Spleen (tissue), 11 donors: ENCODE measurements at regions not wholly inside any gene's neighbourhood (a gene's known extent, or its start where the extent isn't known, plus 50 kb on each side); places are given as distances from the start of the nearest gene placed in this dataset.

ENCODE experiments used
- DNase-seq: peaks from one replicate; pipeline ENCODE4 v3.0.0-alpha.2; 2020
- H3K27ac ChIP-seq, 8 donors: fragments of 200-600 bp; sonication (generic) in 7 of 8; 1 replicate in 4 of 8; 2 replicates in 4 of 8; pipeline versions ENCODE4 v1.5.0 to v1.8.0; 2016 to 2021; ENCODE audit warnings: inconsistent platforms in 4 of 8, mild to moderate bottlenecking in 4 of 8, moderate library complexity in 1 of 8
- H3K27me3 ChIP-seq, 7 donors: fragments of 200-600 bp; sonication (generic) in 6 of 7; replicated peaks in 1 of 7; 1 replicate in 4 of 7; 2 replicates in 3 of 7; pipeline versions ENCODE4 v1.5.0 to v1.8.0; 2016 to 2021; ENCODE audit warnings: inconsistent platforms in 3 of 7, mild to moderate bottlenecking in 1 of 7
- H3K36me3 ChIP-seq, 6 donors: fragments of 200-600 bp; sonication (generic) in 5 of 6; 1 replicate in 4 of 6; 2 replicates in 2 of 6; pipeline versions ENCODE4 v1.5.0 to v1.8.0; 2016 to 2021; ENCODE audit warnings: inconsistent platforms in 2 of 6
- H3K4me1 ChIP-seq, 6 donors: fragments of 200-600 bp; sonication (generic) in 5 of 6; 1 replicate in 3 of 6; 2 replicates in 3 of 6; pipeline versions ENCODE4 v1.5.0 to v1.8.0; 2016 to 2021; ENCODE audit warnings: inconsistent platforms in 3 of 6
- H3K4me3 ChIP-seq, 8 donors: fragments of 200-600 bp; sonication (generic) in 7 of 8; 1 replicate in 4 of 8; 2 replicates in 4 of 8; pipeline versions ENCODE4 v1.5.0 to v1.8.0; 2016 to 2021; ENCODE audit warnings: inconsistent platforms in 4 of 8, mild to moderate bottlenecking in 4 of 8, moderate library complexity in 2 of 8
- H3K9me3 ChIP-seq, 8 donors: fragments of 200-600 bp; sonication (generic) in 7 of 8; 1 replicate in 4 of 8; 2 replicates in 4 of 8; pipeline versions ENCODE4 v1.5.0 to v1.8.0; 2016 to 2021; ENCODE audit warnings: inconsistent platforms in 4 of 8
- POLR2A ChIP-seq, 3 donors: fragments of 450-650 bp; IDR thresholded peaks; one replicate each; pipeline ENCODE4 v1.5.1; 2017; ENCODE audit warnings: antibody characterized with exemption in 3 of 3, mild to moderate bottlenecking in 1 of 3
- POLR2AphosphoS5 ChIP-seq, 3 donors: sonication (generic); formaldehyde crosslinking; IDR thresholded peaks; one replicate each; pipeline ENCODE4 v1.5.1; 2017; ENCODE audit warnings: antibody characterized with exemption in 3 of 3
- WGBS, 5 donors: extraction: QIAGEN DNeasy Blood & Tissue Kit in 3 of 5; methylation state at CpG; one replicate each; pipeline versions ENCODE4 v1.1.5 to v1.1.7; 2013 to 2018; 5-methylcytosine and 5-hydroxymethylcytosine counted together
- intact Hi-C: fragments of 100-400 bp; cut with DNase I; formaldehyde crosslinking; loops from one replicate; pipeline ENCODE4 v1.15.0; 2023; ENCODE audit warnings: low total_unique reads
- TF ChIP-seq, protein P1 (sequence below), 11 experiments: fragments of 200-600 bp in 7 of 11; fragments of 450-650 bp in 4 of 11; sonication (generic) in 4 of 11; IDR thresholded peaks in 8 of 11; conservative IDR thresholded peaks in 3 of 11; 1 replicate in 7 of 11; 2 replicates in 4 of 11; pipeline versions ENCODE4 v1.4.0 to v1.8.0; 2016 to 2021; ENCODE audit warnings: antibody characterized with exemption in 11 of 11, inconsistent platforms in 4 of 11, mild to moderate bottlenecking in 1 of 11
- donor health status: healthy with polysubstance abuse.
- donor health status: DM: no; HTN: no; CAD: no; lungs with moderate emphysema.
- donor health status: DM: no; HTN: no; CAD: no.
- donor health status: Bipolar disorder and iron deficiency.
- donor health status: healthy.
- donor health status: DM: no; HTN: no; CAD: no.
- donor health status: DM: yes; HTN: yes; CAD: no.

DNA sequence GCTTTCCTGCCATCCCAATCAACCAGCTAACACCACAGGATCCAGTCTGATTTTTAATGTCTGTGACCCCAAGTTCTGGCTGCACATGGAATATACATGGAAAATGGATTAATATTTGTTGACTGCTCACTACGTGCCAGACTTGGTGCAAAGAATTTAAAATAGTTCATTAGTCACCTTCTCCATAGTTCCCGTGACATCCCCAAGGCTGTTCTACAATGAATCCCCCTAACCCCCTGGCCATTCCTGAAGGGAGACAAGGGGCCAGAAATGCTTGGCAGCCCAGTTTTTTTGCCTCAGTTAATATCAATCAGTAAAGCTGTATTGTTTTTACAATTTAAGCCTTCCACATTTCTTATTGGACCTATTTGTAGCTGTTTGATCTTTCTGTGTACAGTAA lies 71.0 kb upstream of the ST3GAL5 start:
- no peaks in the 10 kb centered on the region for H3K27me3 ChIP-seq
- H3K27ac ChIP-seq = no peak overlapping the region
- no peaks in the 10 kb centered on the region for H3K4me1 ChIP-seq
- 89 to 96% (median 93%) methylated on average over 2 of the region's 2 CpGs for WGBS, 5 donors
- H3K9me3 ChIP-seq = peaks cover 0 to 13% (median 8%) of the 10 kb centered on the region in 8 donors
- H3K4me3 ChIP-seq = no peak overlapping the region
- TF ChIP-seq POLR2A (IDR thresholded peaks at IDR 0.05) (no peak), POLR2AphosphoS5 (IDR thresholded peaks at IDR 0.05) (no peak)
- TF ChIP-seq, protein P1, sequence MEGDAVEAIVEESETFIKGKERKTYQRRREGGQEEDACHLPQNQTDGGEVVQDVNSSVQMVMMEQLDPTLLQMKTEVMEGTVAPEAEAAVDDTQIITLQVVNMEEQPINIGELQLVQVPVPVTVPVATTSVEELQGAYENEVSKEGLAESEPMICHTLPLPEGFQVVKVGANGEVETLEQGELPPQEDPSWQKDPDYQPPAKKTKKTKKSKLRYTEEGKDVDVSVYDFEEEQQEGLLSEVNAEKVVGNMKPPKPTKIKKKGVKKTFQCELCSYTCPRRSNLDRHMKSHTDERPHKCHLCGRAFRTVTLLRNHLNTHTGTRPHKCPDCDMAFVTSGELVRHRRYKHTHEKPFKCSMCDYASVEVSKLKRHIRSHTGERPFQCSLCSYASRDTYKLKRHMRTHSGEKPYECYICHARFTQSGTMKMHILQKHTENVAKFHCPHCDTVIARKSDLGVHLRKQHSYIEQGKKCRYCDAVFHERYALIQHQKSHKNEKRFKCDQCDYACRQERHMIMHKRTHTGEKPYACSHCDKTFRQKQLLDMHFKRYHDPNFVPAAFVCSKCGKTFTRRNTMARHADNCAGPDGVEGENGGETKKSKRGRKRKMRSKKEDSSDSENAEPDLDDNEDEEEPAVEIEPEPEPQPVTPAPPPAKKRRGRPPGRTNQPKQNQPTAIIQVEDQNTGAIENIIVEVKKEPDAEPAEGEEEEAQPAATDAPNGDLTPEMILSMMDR (IDR thresholded peaks at IDR 0.05 in 8 of 11, conservative IDR thresholded peaks at IDR 0.05 in 3 of 11) = no peak
- intact Hi-C loops = no loop called here
- no peak for DNase-seq
- no peaks in the 10 kb centered on the region for H3K36me3 ChIP-seq

DNA sequence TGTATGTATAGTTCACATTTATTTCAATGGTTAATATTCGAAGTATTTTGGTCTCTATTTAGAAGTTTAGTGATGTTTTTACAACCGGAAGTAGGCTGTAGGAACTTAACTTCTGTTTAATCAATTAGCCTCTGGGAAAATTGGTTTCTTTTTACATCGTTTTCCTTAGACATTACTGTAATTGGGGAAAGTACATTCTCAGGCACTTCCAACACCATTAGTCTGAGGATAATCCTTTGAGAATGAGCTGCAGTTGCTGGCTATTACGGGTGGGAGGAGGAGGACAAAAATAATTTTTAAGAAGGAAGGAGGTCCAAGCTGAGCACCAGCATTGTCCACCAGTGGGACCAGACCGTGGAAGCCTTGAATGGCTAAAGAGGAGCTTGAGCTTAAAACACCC lies 70.4 kb upstream of the ST3GAL5 start:
- no peak for TF ChIP-seq POLR2A (IDR thresholded peaks at IDR 0.05)
- TF ChIP-seq, protein P1 (IDR thresholded peaks at IDR 0.05 in 8 of 11, conservative IDR thresholded peaks at IDR 0.05 in 3 of 11) = no peak
- no peak for TF ChIP-seq POLR2AphosphoS5 (IDR thresholded peaks at IDR 0.05)
- peaks cover 0 to 13% (median 8%) of the 10 kb centered on the region in 8 donors for H3K9me3 ChIP-seq
- no peaks in the 10 kb centered on the region for H3K4me1 ChIP-seq
- H3K27ac ChIP-seq = no peak overlapping the region
- intact Hi-C loops = no loop called here
- H3K4me3 ChIP-seq = no peak overlapping the region
- H3K27me3 ChIP-seq = no peaks in the 10 kb centered on the region
- 65 to 83% (median 78%) methylated on average over 5 of the region's 5 CpGs for WGBS, 5 donors
- DNase-seq = no peak
- no peaks in the 10 kb centered on the region for H3K36me3 ChIP-seq

DNA sequence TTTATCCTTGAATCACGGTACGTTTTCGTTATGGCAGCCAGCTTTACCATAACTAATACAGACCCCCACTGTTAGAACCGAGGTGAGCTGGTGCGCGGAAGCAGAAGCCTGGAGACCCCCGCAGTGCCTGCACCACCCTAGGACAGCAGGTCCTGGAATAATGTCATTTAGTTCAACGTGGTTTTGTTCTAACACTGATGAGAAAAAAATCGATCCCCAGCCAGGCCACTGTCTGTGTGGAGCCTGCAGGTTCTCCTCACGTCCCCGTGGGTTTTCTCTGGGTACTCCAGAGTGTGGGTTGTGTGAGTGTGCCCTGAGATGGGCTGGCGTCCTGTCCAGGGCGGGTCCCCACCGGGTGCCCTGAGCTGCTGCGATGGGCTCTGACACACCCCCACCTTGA lies 69.9 kb upstream of the ST3GAL5 start:
- intact Hi-C loops = no loop called here
- 87 to 93% (median 92%) methylated on average over 14 to 15 of the region's 15 CpGs for WGBS, 5 donors
- DNase-seq = no peak
- no peaks in the 10 kb centered on the region for H3K27me3 ChIP-seq
- TF ChIP-seq POLR2AphosphoS5 (IDR thresholded peaks at IDR 0.05) (no peak), POLR2A (IDR thresholded peaks at IDR 0.05) (no peak)
- TF ChIP-seq, protein P1 (IDR thresholded peaks at IDR 0.05 in 8 of 11, conservative IDR thresholded peaks at IDR 0.05 in 3 of 11) = no peak
- no peak overlapping the region for H3K4me3 ChIP-seq
- H3K9me3 ChIP-seq = peaks cover 0 to 13% (median 8%) of the 10 kb centered on the region in 8 donors
- H3K27ac ChIP-seq = no peak overlapping the region
- no peaks in the 10 kb centered on the region for H3K4me1 ChIP-seq
- no peaks in the 10 kb centered on the region for H3K36me3 ChIP-seq

DNA sequence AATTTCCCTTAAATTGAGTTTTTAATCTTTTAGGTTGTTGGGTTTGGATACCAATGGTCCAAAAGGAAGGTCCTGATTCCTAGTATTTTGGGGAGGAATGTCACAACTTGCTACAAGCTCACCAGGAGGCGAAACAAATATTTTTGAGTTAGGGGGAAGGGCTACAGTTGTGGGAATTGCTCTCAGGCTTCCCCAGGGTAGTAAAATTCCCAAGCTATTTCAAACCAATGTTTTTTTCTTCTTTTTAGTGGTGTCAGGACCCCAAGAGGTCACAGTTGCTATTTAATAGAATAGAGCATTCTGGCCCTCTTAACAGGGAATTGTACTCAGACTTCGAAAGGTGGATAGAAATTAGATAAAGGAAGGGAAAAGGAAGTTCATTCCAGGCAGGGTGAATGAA lies 68.5 kb upstream of the ST3GAL5 start:
- intact Hi-C loops = no loop called here
- no peak overlapping the region for H3K4me3 ChIP-seq
- H3K9me3 ChIP-seq = peaks cover 0 to 13% (median 8%) of the 10 kb centered on the region in 8 donors
- no peak for TF ChIP-seq POLR2A (IDR thresholded peaks at IDR 0.05)
- TF ChIP-seq POLR2AphosphoS5 (IDR thresholded peaks at IDR 0.05) = no peak
- TF ChIP-seq, protein P1 (IDR thresholded peaks at IDR 0.05 in 8 of 11, conservative IDR thresholded peaks at IDR 0.05 in 3 of 11) = no peak
- 84 to 93% (median 87%) methylated on average over 2 of the region's 2 CpGs for WGBS, 5 donors
- no peak for DNase-seq
- H3K4me1 ChIP-seq = no peaks in the 10 kb centered on the region
- no peaks in the 10 kb centered on the region for H3K27me3 ChIP-seq
- no peaks in the 10 kb centered on the region for H3K36me3 ChIP-seq
- no peak overlapping the region for H3K27ac ChIP-seq
